BLaER1 treated with 17β-estradiol and CSF1 and Interleukin-3, amounts not matched to agents 10 nM and 100 nM (cell line): ENCODE measurements at regions not wholly inside any gene's neighbourhood (a gene's known extent, or its start where the extent isn't known, plus 50 kb on each side); places are given as distances from the start of the nearest gene placed in this dataset.

Experiments used
- H3K27ac ChIP-seq, 11 experiments: shearing (Covaris generic); formaldehyde crosslinking; 2 replicates each; pipeline ENCODE4 v1.8.1; 2022
- H3K27me3 ChIP-seq, 11 experiments: shearing (Covaris generic); formaldehyde crosslinking; 2 replicates each; pipeline ENCODE4 v1.8.1; 2022
- H3K36me3 ChIP-seq, 11 experiments: shearing (Covaris generic); formaldehyde crosslinking; 2 replicates each; pipeline ENCODE4 v1.8.1; 2022
- H3K4me1 ChIP-seq, 10 experiments: shearing (Covaris generic); formaldehyde crosslinking; 2 replicates each; pipeline ENCODE4 v1.8.1; 2022
- H3K4me2 ChIP-seq, 11 experiments: shearing (Covaris generic); formaldehyde crosslinking; 2 replicates each; pipeline ENCODE4 v1.8.1; 2022
- H3K4me3 ChIP-seq, 10 experiments: shearing (Covaris generic); formaldehyde crosslinking; 2 replicates each; pipeline ENCODE4 v1.8.1; 2022
- H3K9ac ChIP-seq, 11 experiments: shearing (Covaris generic); formaldehyde crosslinking; 2 replicates each; pipeline ENCODE4 v1.8.1; 2022
- H3K9me3 ChIP-seq, 11 experiments: shearing (Covaris generic); formaldehyde crosslinking; replicated peaks in 1 of 11; 2 replicates each; pipeline ENCODE4 v1.8.1; 2022
- H4K20me1 ChIP-seq, 11 experiments: shearing (Covaris generic); formaldehyde crosslinking; 2 replicates each; pipeline ENCODE4 v1.8.1; 2022
- Cebpa-rat ChIP-seq, 11 experiments: shearing (Covaris generic); IDR thresholded peaks; 2 replicates each; pipeline ENCODE4 v1.8.1; 2022

- peaks cover 0 to 5% (median 0%) of the 10 kb centered on the region in 11 experiments; a peak in 1 of 22 replicates for H3K36me3 ChIP-seq
Observed at GRCh38 chr15:81987628-81988027, 58.2 kb downstream of the MEX3B start.

GRCh38 chr15:81983497-81983896, 62.3 kb downstream of the MEX3B start:
- Histone ChIP-seq H3K27ac (no peak overlapping the region), H3K36me3 (no peaks in the 10 kb centered on the region), H3K9ac (no peak overlapping the region), H3K27me3 (no peaks in the 10 kb centered on the region), H3K4me3 (no peak overlapping the region), H4K20me1 (no peaks in the 10 kb centered on the region), H3K4me1 (peaks cover 0 to 6% (median 0%) of the 10 kb centered on the region in 10 experiments; a peak in 3 of 20 replicates), H3K4me2 (no peak overlapping the region), H3K9me3 (peaks cover 0 to 13% (median 4%) of the 10 kb centered on the region in 11 experiments; a peak in 8 of 22 replicates)
- no peak for TF ChIP-seq Cebpa-rat (IDR thresholded peaks at IDR 0.05)

More at GRCh38 chr15:81987628-81988027, 58.2 kb downstream of the MEX3B start:
- no peak overlapping the region for H3K27ac ChIP-seq
- TF ChIP-seq Cebpa-rat (IDR thresholded peaks at IDR 0.05): no peak
- H3K9me3 ChIP-seq: peaks cover 12 to 25% (median 17%) of the 10 kb centered on the region in 11 experiments
- no peak overlapping the region for H3K4me3 ChIP-seq
- H3K4me1 ChIP-seq: peaks cover 0 to 4% (median 0%) of the 10 kb centered on the region in 10 experiments; a peak in 2 of 20 replicates
- no peaks in the 10 kb centered on the region for H4K20me1 ChIP-seq
- no peak overlapping the region for H3K4me2 ChIP-seq
- no peaks in the 10 kb centered on the region for H3K27me3 ChIP-seq
- no peak overlapping the region for H3K9ac ChIP-seq

- Histone ChIP-seq H3K9me3 (peaks cover 6 to 19% (median 11%) of the 10 kb centered on the region in 11 experiments), H3K4me1 (peaks cover 0 to 6% (median 0%) of the 10 kb centered on the region in 10 experiments; a peak in 3 of 20 replicates), H3K27ac (no peak overlapping the region), H3K27me3 (no peaks in the 10 kb centered on the region), H3K4me2 (no peak overlapping the region), H3K36me3 (no peaks in the 10 kb centered on the region), H3K9ac (no peak overlapping the region), H3K4me3 (no peak overlapping the region), H4K20me1 (no peaks in the 10 kb centered on the region)
- TF ChIP-seq Cebpa-rat (IDR thresholded peaks at IDR 0.05): peak in 2 of 11 experiments; percentile 28 to 39; a peak in 2 of 22 replicates
Observed at GRCh38 chr15:81982808-81983207, 63.0 kb downstream of the MEX3B start.

GRCh38 chr15:81981908-81982307, 63.9 kb downstream of the MEX3B start:
- Histone ChIP-seq H3K9me3 (peaks cover 12 to 20% (median 15%) of the 10 kb centered on the region in 11 experiments), H3K4me3 (no peak overlapping the region), H3K4me2 (peak overlapping the region in 1 of 11 experiments; percentile 29; a peak in 1 of 22 replicates), H3K36me3 (no peaks in the 10 kb centered on the region), H3K4me1 (peaks cover 0 to 6% (median 0%) of the 10 kb centered on the region in 10 experiments; a peak in 3 of 20 replicates), H3K27me3 (no peaks in the 10 kb centered on the region), H3K27ac (no peak overlapping the region), H4K20me1 (no peaks in the 10 kb centered on the region), H3K9ac (no peak overlapping the region)
- TF ChIP-seq Cebpa-rat (IDR thresholded peaks at IDR 0.05): no peak

GRCh38 chr15:81977464-81977863, 68.4 kb downstream of the MEX3B start:
- Histone ChIP-seq H3K27ac (no peak overlapping the region), H4K20me1 (no peaks in the 10 kb centered on the region)
- TF ChIP-seq Cebpa-rat (IDR thresholded peaks at IDR 0.05): no peak

GRCh38 chr15:81968691-81969090, 77.1 kb downstream of the MEX3B start:
- Histone ChIP-seq H3K4me2 (no peak overlapping the region), H3K4me3 (no peak overlapping the region), H3K27me3 (no peaks in the 10 kb centered on the region), H3K4me1 (no peaks in the 10 kb centered on the region), H3K27ac (no peak overlapping the region), H4K20me1 (no peaks in the 10 kb centered on the region), H3K9me3 (peaks cover 13 to 21% (median 19%) of the 10 kb centered on the region in 11 experiments; a peak in 21 of 22 replicates), H3K9ac (no peak overlapping the region), H3K36me3 (no peaks in the 10 kb centered on the region)
- TF ChIP-seq Cebpa-rat (IDR thresholded peaks at IDR 0.05): no peak

More at GRCh38 chr15:81977464-81977863, 68.4 kb downstream of the MEX3B start:
- Histone ChIP-seq H3K4me2 (no peak overlapping the region), H3K4me1 (peaks cover 0 to 6% (median 0%) of the 10 kb centered on the region in 10 experiments; a peak in 2 of 20 replicates), H3K9me3 (peaks cover 20 to 34% (median 25%) of the 10 kb centered on the region in 11 experiments), H3K4me3 (no peak overlapping the region), H3K9ac (no peak overlapping the region), H3K36me3 (no peaks in the 10 kb centered on the region), H3K27me3 (no peaks in the 10 kb centered on the region)

GRCh38 chr15:81966631-81967030, 79.2 kb downstream of the MEX3B start:
- no peaks in the 10 kb centered on the region for H3K4me1 ChIP-seq
- no peak overlapping the region for H3K9ac ChIP-seq
- no peaks in the 10 kb centered on the region for H3K36me3 ChIP-seq
- no peak overlapping the region for H3K4me2 ChIP-seq
- H3K27me3 ChIP-seq: no peaks in the 10 kb centered on the region
- no peak overlapping the region for H3K27ac ChIP-seq
- no peak overlapping the region for H3K4me3 ChIP-seq
- H3K9me3 ChIP-seq: peaks cover 12 to 22% (median 19%) of the 10 kb centered on the region in 11 experiments; a peak in 21 of 22 replicates
- no peaks in the 10 kb centered on the region for H4K20me1 ChIP-seq
- no peak for TF ChIP-seq Cebpa-rat (IDR thresholded peaks at IDR 0.05)

- H3K27me3 ChIP-seq: no peaks in the 10 kb centered on the region
Observed at GRCh38 chr15:81962482-81962881, 83.3 kb downstream of the MEX3B start.

GRCh38 chr15:81959196-81959595, 86.6 kb downstream of the MEX3B start:
- no peak overlapping the region for H3K4me2 ChIP-seq
- H3K4me1 ChIP-seq: no peaks in the 10 kb centered on the region
- no peaks in the 10 kb centered on the region for H4K20me1 ChIP-seq
- peaks cover 0 to 8% (median 6%) of the 10 kb centered on the region in 11 experiments; a peak in 9 of 22 replicates for H3K9me3 ChIP-seq
- no peaks in the 10 kb centered on the region for H3K36me3 ChIP-seq
- no peak overlapping the region for H3K4me3 ChIP-seq
- no peak overlapping the region for H3K9ac ChIP-seq
- H3K27me3 ChIP-seq: no peaks in the 10 kb centered on the region
- TF ChIP-seq Cebpa-rat (IDR thresholded peaks at IDR 0.05): no peak
- H3K27ac ChIP-seq: no peak overlapping the region

More at GRCh38 chr15:81962482-81962881, 83.3 kb downstream of the MEX3B start:
- Histone ChIP-seq H3K4me1 (no peaks in the 10 kb centered on the region), H4K20me1 (no peaks in the 10 kb centered on the region), H3K4me2 (no peak overlapping the region), H3K9ac (no peak overlapping the region), H3K36me3 (no peaks in the 10 kb centered on the region), H3K4me3 (no peak overlapping the region), H3K9me3 (peaks cover 12 to 22% (median 19%) of the 10 kb centered on the region in 11 experiments; a peak in 21 of 22 replicates), H3K27ac (no peak overlapping the region)
- TF ChIP-seq Cebpa-rat (IDR thresholded peaks at IDR 0.05): no peak

GRCh38 chr15:81957698-81958097, 88.1 kb downstream of the MEX3B start:
- no peak overlapping the region for H3K27ac ChIP-seq
- H3K4me3 ChIP-seq: no peak overlapping the region
- H4K20me1 ChIP-seq: no peaks in the 10 kb centered on the region
- no peak for TF ChIP-seq Cebpa-rat (IDR thresholded peaks at IDR 0.05)
- no peak overlapping the region for H3K4me2 ChIP-seq
- H3K36me3 ChIP-seq: no peaks in the 10 kb centered on the region
- no peaks in the 10 kb centered on the region for H3K27me3 ChIP-seq
- H3K4me1 ChIP-seq: no peaks in the 10 kb centered on the region
- H3K9me3 ChIP-seq: no peaks in the 10 kb centered on the region
- H3K9ac ChIP-seq: no peak overlapping the region
